Breast epithelium (tissue), 4 donors: ENCODE measurements at regions not wholly inside any gene's neighbourhood (a gene's known extent, or its start where the extent isn't known, plus 50 kb on each side); places are given as distances from the start of the nearest gene placed in this dataset.

Source experiments
- DNase-seq, 2 donors: peaks; one replicate each; pipeline ENCODE4 v3.0.0-alpha.2; 2019; ENCODE audit warnings: low spot score in 2 of 2
- H3K27ac ChIP-seq, 2 donors: fragments of 200-600 bp; sonication (generic) in 1 of 2; one replicate each; pipeline ENCODE4 v1.5.1; 2016 to 2019; ENCODE audit warnings: mild to moderate bottlenecking in 1 of 2
- H3K27me3 ChIP-seq, 2 donors: fragments of 200-600 bp; sonication (generic) in 1 of 2; one replicate each; pipeline versions ENCODE4 v1.5.1 to v1.6.0; 2017 to 2019; ENCODE audit warnings: control low read depth in 1 of 2, mild to moderate bottlenecking in 1 of 2
- H3K36me3 ChIP-seq: fragments of 200-600 bp; one replicate; pipeline ENCODE4 v1.5.1; 2019
- H3K4me1 ChIP-seq, 2 donors: fragments of 200-600 bp; sonication (generic); one replicate each; pipeline ENCODE4 v1.5.1; 2016 to 2019; ENCODE audit warnings: control low read depth in 1 of 2
- H3K4me3 ChIP-seq, 3 donors: fragments of 200-600 bp; sonication (generic); 1 replicate in 2 of 3; 2 replicates in 1 of 3; pipeline ENCODE4 v1.5.1; 2016 to 2019; ENCODE audit warnings: mild to moderate bottlenecking in 3 of 3, moderate library complexity in 2 of 3
- H3K9me3 ChIP-seq, 2 donors: fragments of 200-600 bp; sonication (generic) in 1 of 2; one replicate each; pipeline ENCODE4 v1.5.1; 2016 to 2019; ENCODE audit warnings: control low read depth in 1 of 2
- CTCF ChIP-seq, 3 donors: fragments of 450-650 bp; IDR thresholded peaks; one replicate each; pipeline ENCODE4 v1.5.1; 2016 to 2017; ENCODE audit warnings: antibody characterized with exemption in 3 of 3, mild to moderate bottlenecking in 3 of 3, moderate library complexity in 3 of 3
- POLR2A ChIP-seq: fragments of 450-650 bp; IDR thresholded peaks from one replicate; pipeline ENCODE4 v1.6.1; 2016; ENCODE audit warnings: antibody characterized with exemption, mild to moderate bottlenecking, moderate library complexity
- POLR2AphosphoS5 ChIP-seq, 3 donors: sonication (generic); formaldehyde crosslinking; IDR thresholded peaks; one replicate each; pipeline ENCODE4 v1.6.1; 2017; ENCODE audit warnings: antibody characterized with exemption in 3 of 3
- intact Hi-C: fragments of 100-400 bp; cut with DNase I; formaldehyde crosslinking; loops from one replicate; pipeline ENCODE4 v1.15.1; 2023; ENCODE audit warnings: low total_unique reads

- Histone ChIP-seq H3K9me3 (no peaks in the 10 kb centered on the region), H3K27ac (no peak overlapping the region), H3K36me3 (no peaks in the 10 kb centered on the region), H3K4me1 (no peaks in the 10 kb centered on the region), H3K4me3 (no peak overlapping the region), H3K27me3 (no peaks in the 10 kb centered on the region)
- TF ChIP-seq CTCF (IDR thresholded peaks at IDR 0.05) (no peak), POLR2AphosphoS5 (IDR thresholded peaks at IDR 0.05) (no peak), POLR2A (no peak)
- intact Hi-C loops: no loop called here
- no peak for DNase-seq
Measured at GRCh38 chr2:38199127-38199526, 123.2 kb upstream of the CYP1B1 start.

GRCh38 chr2:38194751-38195150 is 118.8 kb upstream of the CYP1B1 start:
- Histone ChIP-seq H3K27me3 (no peaks in the 10 kb centered on the region), H3K36me3 (no peaks in the 10 kb centered on the region), H3K4me3 (no peak overlapping the region), H3K4me1 (no peaks in the 10 kb centered on the region), H3K27ac (no peak overlapping the region), H3K9me3 (no peaks in the 10 kb centered on the region)
- no peak for TF ChIP-seq CTCF (IDR thresholded peaks at IDR 0.05)
- no peak for TF ChIP-seq POLR2A
- no peak for TF ChIP-seq POLR2AphosphoS5 (IDR thresholded peaks at IDR 0.05)
- no peak for DNase-seq
- intact Hi-C loops: no loop called here

GRCh38 chr2:38192976-38193375 is 117.0 kb upstream of the CYP1B1 start:
- no peak for DNase-seq
- intact Hi-C loops: no loop called here
- Histone ChIP-seq H3K27ac (no peak overlapping the region), H3K4me1 (no peaks in the 10 kb centered on the region), H3K4me3 (no peak overlapping the region), H3K9me3 (no peaks in the 10 kb centered on the region), H3K27me3 (no peaks in the 10 kb centered on the region), H3K36me3 (no peaks in the 10 kb centered on the region)
- TF ChIP-seq CTCF (IDR thresholded peaks at IDR 0.05) (no peak), POLR2AphosphoS5 (IDR thresholded peaks at IDR 0.05) (no peak), POLR2A (no peak)

- Histone ChIP-seq H3K4me3 (no peak overlapping the region), H3K9me3 (no peaks in the 10 kb centered on the region), H3K36me3 (no peaks in the 10 kb centered on the region), H3K4me1 (no peaks in the 10 kb centered on the region), H3K27me3 (no peaks in the 10 kb centered on the region), H3K27ac (no peak overlapping the region)
- no peak for TF ChIP-seq POLR2A
- TF ChIP-seq CTCF (IDR thresholded peaks at IDR 0.05): no peak
- TF ChIP-seq POLR2AphosphoS5 (IDR thresholded peaks at IDR 0.05): no peak
- intact Hi-C loops: no loop called here
- DNase-seq: no peak
Measured at GRCh38 chr2:38192046-38192445, 116.1 kb upstream of the CYP1B1 start.

- no peak for DNase-seq
- Histone ChIP-seq H3K27me3 (no peaks in the 10 kb centered on the region), H3K27ac (no peak overlapping the region), H3K9me3 (no peaks in the 10 kb centered on the region), H3K4me1 (no peaks in the 10 kb centered on the region), H3K4me3 (no peak overlapping the region), H3K36me3 (no peaks in the 10 kb centered on the region)
- no peak for TF ChIP-seq POLR2A
- TF ChIP-seq POLR2AphosphoS5 (IDR thresholded peaks at IDR 0.05): no peak
- TF ChIP-seq CTCF (IDR thresholded peaks at IDR 0.05): no peak
- intact Hi-C loops: no loop called here
Measured at GRCh38 chr2:38191516-38191915, 115.6 kb upstream of the CYP1B1 start.
